ENCODE measurements at regions not wholly inside any gene's neighbourhood (a gene's known extent, or its start where the extent isn't known, plus 50 kb on each side); places are given as distances from the start of the nearest gene placed in this dataset.
A peak's percentile ranks its signal among the peaks of the same experiment; 100 is the strongest.

GRCh38 chr9:79471580-79472543 is 99.9 kb upstream of the TLE4 start:
- peak; percentile 14 for DNase-seq (ENCODE audit: low read depth, low spot score)

More at GRCh38 chr9:79471580-79472543, 99.9 kb upstream of the TLE4 start:
- Histone ChIP-seq H2AFZ (ENCODE audit: low read depth, low read length) (no peak overlapping the region), H3K9ac (replicated peaks; ENCODE audit: extremely low read depth, insufficient read depth, low read length) (no peak overlapping the region), H3K36me3 (ENCODE audit: control insufficient read depth in 2 of 2, extremely low read depth in 1 of 2, insufficient read depth in 2 of 2, low read length in 2 of 2) (no peaks in the 10 kb centered on the region), H3K9me1 (replicated peaks; ENCODE audit: control insufficient read depth, extremely low read depth, insufficient read depth, low read length) (no peaks in the 10 kb centered on the region), H3K79me2 (ENCODE audit: control insufficient read depth, insufficient read depth, low read length) (no peaks in the 10 kb centered on the region), H3K27ac (ENCODE audit: insufficient read depth, low read depth, low read length) (no peak overlapping the region), H3K9me3 (replicated peaks; ENCODE audit: control insufficient read depth, insufficient read depth, low read length) (no peaks in the 10 kb centered on the region), H3K27me3 (ENCODE audit: control insufficient read depth in 2 of 2, insufficient read depth in 2 of 2, low read length in 2 of 2) (no peaks in the 10 kb centered on the region), H4K20me1 (replicated peaks; ENCODE audit: control insufficient read depth, extremely low read depth, insufficient read depth, low read length) (no peaks in the 10 kb centered on the region), H3K4me3 (replicated peaks in 1 of 3; ENCODE audit: insufficient read depth in 1 of 3, low read depth in 1 of 3, low read length in 3 of 3) (no peak overlapping the region), H3K4me2 (ENCODE audit: insufficient read depth, low read length) (no peak overlapping the region), H3K4me1 (ENCODE audit: control insufficient read depth, extremely low read depth, insufficient read depth, low read length) (no peaks in the 10 kb centered on the region)
- ChIA-PET CTCF (interaction anchor here (1.4 kb wide), 1 partner anchor 9 kb away, joined by 4 read pairs; no protein-coding TSS in a partner anchor), POLR2A (interaction anchor here (0.5 kb wide), 1 partner anchor 12 kb away, joined by 5 read pairs; no protein-coding TSS in a partner anchor)
- dilution Hi-C loops (cut with MboI; ENCODE audit: extremely low pct_ligation_motif_present, low sequenced_read_pairs) (no loop called here), intact Hi-C loops (cut with micrococcal nuclease) (no loop called here)
- TF ChIP-seq CTCF (IDR thresholded peaks at IDR 0.05; ENCODE audit: extremely low read depth in 1 of 2, insufficient read depth in 1 of 2, low read depth in 1 of 2, low read length in 2 of 2) (no peak), EZH2 (IDR thresholded peaks at IDR 0.05; ENCODE audit: borderline replicate concordance, low read depth, low read length, severe bottlenecking) (no peak), FOS (IDR thresholded peaks at IDR 0.05; ENCODE audit: borderline replicate concordance, insufficient read depth, low read length) (no peak), JUN (IDR thresholded peaks at IDR 0.05; ENCODE audit: borderline replicate concordance, insufficient read depth, insufficient read length, low read depth) (no peak)
- no TSS peak for BruUV-seq (replicated peaks)
- FAIRE-seq, result no peak
